Upper lobe of left lung (tissue), 4 donors: ENCODE measurements at regions not wholly inside any gene's neighbourhood (a gene's known extent, or its start where the extent isn't known, plus 50 kb on each side); places are given as distances from the start of the nearest gene placed in this dataset.

Experiments used
- POLR2A ChIP-seq, 4 donors: fragments of 450-650 bp; IDR thresholded peaks; one replicate each; pipeline ENCODE4 v1.5.1; 2016 to 2017; ENCODE audit warnings: antibody characterized with exemption in 4 of 4, mild to moderate bottlenecking in 2 of 4
- TF ChIP-seq, protein P1 (sequence below), 6 experiments: fragments of 450-650 bp in 4 of 6; fragments of 200-600 bp in 2 of 6; sonication (generic) in 2 of 6; IDR thresholded peaks; one replicate each; pipeline ENCODE4 v1.5.1; 2016 to 2019; ENCODE audit warnings: antibody characterized with exemption in 6 of 6

DNA sequence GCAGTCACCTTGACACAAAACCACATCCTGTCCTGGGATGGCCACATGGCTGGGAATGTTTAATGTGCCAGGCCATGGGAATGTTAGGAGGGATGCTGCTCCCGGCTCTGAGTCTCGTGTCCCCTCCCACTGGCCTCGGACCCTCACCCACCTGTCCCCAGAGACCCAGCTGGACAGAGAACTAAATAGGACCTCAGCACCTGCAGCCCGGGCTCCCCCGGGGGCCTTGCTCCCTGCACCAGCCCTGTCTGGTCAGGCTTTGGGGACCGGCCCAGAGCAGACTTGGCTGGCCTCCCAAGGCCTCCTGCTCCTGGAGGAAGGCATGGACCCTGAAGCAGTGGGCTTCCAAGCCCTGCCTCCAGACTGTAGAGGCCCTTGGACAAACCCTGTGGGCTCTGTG, 100.0 kb upstream of the IQSEC1 start:
- no peak for TF ChIP-seq POLR2A (IDR thresholded peaks at IDR 0.05)
- TF ChIP-seq, protein P1, sequence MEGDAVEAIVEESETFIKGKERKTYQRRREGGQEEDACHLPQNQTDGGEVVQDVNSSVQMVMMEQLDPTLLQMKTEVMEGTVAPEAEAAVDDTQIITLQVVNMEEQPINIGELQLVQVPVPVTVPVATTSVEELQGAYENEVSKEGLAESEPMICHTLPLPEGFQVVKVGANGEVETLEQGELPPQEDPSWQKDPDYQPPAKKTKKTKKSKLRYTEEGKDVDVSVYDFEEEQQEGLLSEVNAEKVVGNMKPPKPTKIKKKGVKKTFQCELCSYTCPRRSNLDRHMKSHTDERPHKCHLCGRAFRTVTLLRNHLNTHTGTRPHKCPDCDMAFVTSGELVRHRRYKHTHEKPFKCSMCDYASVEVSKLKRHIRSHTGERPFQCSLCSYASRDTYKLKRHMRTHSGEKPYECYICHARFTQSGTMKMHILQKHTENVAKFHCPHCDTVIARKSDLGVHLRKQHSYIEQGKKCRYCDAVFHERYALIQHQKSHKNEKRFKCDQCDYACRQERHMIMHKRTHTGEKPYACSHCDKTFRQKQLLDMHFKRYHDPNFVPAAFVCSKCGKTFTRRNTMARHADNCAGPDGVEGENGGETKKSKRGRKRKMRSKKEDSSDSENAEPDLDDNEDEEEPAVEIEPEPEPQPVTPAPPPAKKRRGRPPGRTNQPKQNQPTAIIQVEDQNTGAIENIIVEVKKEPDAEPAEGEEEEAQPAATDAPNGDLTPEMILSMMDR (IDR thresholded peaks at IDR 0.05) = no peak
